ENCODE measurements at regions not wholly inside any gene's neighbourhood (a gene's known extent, or its start where the extent isn't known, plus 50 kb on each side); places are given as distances from the start of the nearest gene placed in this dataset.
A peak's percentile ranks its signal among the peaks of the same experiment; 100 is the strongest.
"Not testable (repeated sequence)": the region's sequence is repeated elsewhere in the genome, so short reads cannot be mapped to it uniquely, and the experiment has no call there.

GRCh38 chr5:88666761-88667495 lies 216.1 kb downstream of the MEF2C start:
- DNase-seq (ENCODE audit: low spot score): no peak

- no peak for DNase-seq (ENCODE audit: low spot score)
Measured at GRCh38 chr5:88665750-88666215, 217.2 kb downstream of the MEF2C start.

- peak; percentile 19 for DNase-seq (ENCODE audit: low spot score)
Measured at GRCh38 chr5:88664645-88665044, 218.3 kb downstream of the MEF2C start.

- no peak for DNase-seq (ENCODE audit: low spot score)
Measured at GRCh38 chr5:88663793-88664216, 219.2 kb downstream of the MEF2C start.

- no peak for DNase-seq (ENCODE audit: low spot score)
Measured at GRCh38 chr5:88662846-88663245, 220.1 kb downstream of the MEF2C start.

- no peak for DNase-seq (ENCODE audit: low spot score)
Measured at GRCh38 chr5:88661806-88662207, 221.2 kb downstream of the MEF2C start.

GRCh38 chr5:88660947-88661805 lies 221.8 kb downstream of the MEF2C start:
- DNase-seq (ENCODE audit: low spot score): peak; percentile 96

- DNase-seq (ENCODE audit: low spot score): peak; percentile 61
Measured at GRCh38 chr5:88660264-88660946, 222.6 kb downstream of the MEF2C start.

GRCh38 chr5:88659529-88660263 lies 223.3 kb downstream of the MEF2C start:
- peak; percentile 14 for DNase-seq (ENCODE audit: low spot score)

GRCh38 chr5:88658886-88659285 lies 224.1 kb downstream of the MEF2C start:
- no peak for DNase-seq (ENCODE audit: low spot score)

- DNase-seq (ENCODE audit: low spot score): no peak
Measured at GRCh38 chr5:88657906-88658775, 224.8 kb downstream of the MEF2C start.

- no peak for DNase-seq (ENCODE audit: low spot score)
Measured at GRCh38 chr5:88657136-88657535, 225.8 kb downstream of the MEF2C start.

- DNase-seq (ENCODE audit: low spot score): no peak
Measured at GRCh38 chr5:88656221-88656950, 226.6 kb downstream of the MEF2C start.

GRCh38 chr5:88653471-88653870 lies 229.5 kb downstream of the MEF2C start:
- DNase-seq (ENCODE audit: low spot score): no peak

- DNase-seq (ENCODE audit: low spot score): no peak
Measured at GRCh38 chr5:88647901-88648300, 235.1 kb downstream of the MEF2C start.

- DNase-seq (ENCODE audit: low spot score): no peak
Measured at GRCh38 chr5:88646866-88647265, 236.1 kb downstream of the MEF2C start.

GRCh38 chr5:88644676-88645075 lies 238.3 kb downstream of the MEF2C start:
- no peak for DNase-seq (ENCODE audit: low spot score)

GRCh38 chr5:88643315-88643714 lies 239.7 kb downstream of the MEF2C start:
- no peak for DNase-seq (ENCODE audit: low spot score)

- no peak for DNase-seq (ENCODE audit: low spot score)
Measured at GRCh38 chr5:88634014-88634413, 249.0 kb downstream of the MEF2C start.

- not testable (repeated sequence) for DNase-seq (ENCODE audit: low spot score)
Measured at GRCh38 chr5:88622890-88623289, 260.1 kb downstream of the MEF2C start.

All from iPS-NIHi11 (cell line).